HG03103 (cell line): ENCODE measurements at regions not wholly inside any gene's neighbourhood (a gene's known extent, or its start where the extent isn't known, plus 50 kb on each side); places are given as distances from the start of the nearest gene placed in this dataset.

ENCODE experiments used
- ATAC-seq: cut with Tn5 transposase; IDR thresholded peaks from one replicate; pipeline ENCODE4 v1.9.1; 2021; ENCODE audit warnings: low read depth; ENCODE audit not compliant: unreplicated experiment

DNA sequence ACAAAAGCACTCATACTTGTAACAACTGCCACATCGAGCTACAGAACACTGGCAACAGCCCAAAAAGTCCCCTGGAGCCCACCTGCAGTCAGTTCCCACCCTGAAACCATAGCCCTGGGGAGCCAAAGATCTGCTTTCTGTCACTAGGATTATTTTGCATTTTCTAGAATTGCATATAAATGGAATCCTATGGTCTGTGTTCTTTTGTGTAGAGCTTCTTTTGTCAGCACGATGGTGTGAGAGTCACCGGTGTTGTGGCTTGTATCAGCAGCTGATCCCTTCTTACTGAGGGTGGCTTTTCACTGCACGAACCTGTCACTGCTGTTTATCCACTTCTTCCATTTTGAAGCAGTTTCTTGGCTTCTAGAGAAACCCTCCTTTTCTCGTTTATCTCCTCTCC is 60.1 kb upstream of the PRR23E start:
- no peak for ATAC-seq

DNA sequence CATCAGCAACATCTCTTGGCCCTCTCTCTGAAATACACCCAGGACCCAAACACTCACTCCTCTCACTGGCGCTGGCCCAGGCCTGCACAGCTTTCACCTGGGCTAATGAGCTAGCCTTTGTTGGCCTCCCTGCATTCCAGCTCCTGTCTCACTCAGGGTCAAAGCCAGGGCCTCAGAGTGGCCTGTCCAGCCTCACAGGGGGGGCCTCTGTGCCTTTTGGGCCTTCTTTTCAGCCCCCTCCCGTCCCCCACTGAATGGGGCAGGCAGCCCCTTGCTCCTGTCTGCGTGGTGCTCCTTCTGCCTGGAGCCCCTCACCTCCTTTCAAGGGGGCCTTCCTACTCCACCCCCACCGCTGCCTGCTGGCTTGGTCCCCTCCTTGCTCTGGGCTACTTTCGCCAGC is 59.0 kb upstream of the PRR23E start:
- no peak for ATAC-seq

DNA sequence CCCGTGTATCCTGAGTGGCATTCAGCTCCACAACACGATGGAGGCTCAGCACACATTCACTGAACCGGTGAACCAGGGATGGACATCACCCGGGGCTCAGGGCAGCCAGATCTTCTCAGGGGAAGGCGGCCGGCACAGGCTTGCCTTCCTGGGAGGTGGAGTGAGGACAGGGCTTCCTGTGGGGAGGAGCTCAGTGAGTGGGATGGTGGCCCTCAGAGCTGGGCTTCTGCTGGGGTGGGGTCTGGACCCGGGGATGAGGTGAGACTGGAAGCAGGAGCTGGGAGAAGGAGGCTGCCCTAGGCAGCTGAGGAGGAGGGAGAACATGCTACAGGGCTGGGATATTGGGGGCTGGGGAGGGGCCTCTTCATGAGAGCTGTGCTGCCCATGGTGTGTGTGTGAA is 58.5 kb upstream of the PRR23E start:
- ATAC-seq, result no peak

DNA sequence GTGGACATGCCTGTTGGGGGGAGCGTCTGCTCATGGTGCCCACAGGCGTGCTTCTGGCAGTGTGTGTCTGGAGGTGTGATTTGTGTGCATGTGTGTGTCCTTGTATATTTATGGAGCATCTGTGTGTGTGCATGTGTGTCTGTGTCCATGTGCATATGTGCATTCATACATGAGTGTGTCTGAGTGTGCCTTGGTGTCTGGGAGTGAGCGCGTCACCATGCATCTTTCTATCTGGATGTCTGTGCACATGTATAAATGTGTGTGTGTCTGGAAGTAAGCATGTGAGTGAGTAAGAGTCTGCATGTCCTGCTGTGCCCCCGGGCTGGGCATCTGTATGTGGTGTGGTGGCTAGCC is 58.1 kb upstream of the PRR23E start:
- ATAC-seq, result no peak

DNA sequence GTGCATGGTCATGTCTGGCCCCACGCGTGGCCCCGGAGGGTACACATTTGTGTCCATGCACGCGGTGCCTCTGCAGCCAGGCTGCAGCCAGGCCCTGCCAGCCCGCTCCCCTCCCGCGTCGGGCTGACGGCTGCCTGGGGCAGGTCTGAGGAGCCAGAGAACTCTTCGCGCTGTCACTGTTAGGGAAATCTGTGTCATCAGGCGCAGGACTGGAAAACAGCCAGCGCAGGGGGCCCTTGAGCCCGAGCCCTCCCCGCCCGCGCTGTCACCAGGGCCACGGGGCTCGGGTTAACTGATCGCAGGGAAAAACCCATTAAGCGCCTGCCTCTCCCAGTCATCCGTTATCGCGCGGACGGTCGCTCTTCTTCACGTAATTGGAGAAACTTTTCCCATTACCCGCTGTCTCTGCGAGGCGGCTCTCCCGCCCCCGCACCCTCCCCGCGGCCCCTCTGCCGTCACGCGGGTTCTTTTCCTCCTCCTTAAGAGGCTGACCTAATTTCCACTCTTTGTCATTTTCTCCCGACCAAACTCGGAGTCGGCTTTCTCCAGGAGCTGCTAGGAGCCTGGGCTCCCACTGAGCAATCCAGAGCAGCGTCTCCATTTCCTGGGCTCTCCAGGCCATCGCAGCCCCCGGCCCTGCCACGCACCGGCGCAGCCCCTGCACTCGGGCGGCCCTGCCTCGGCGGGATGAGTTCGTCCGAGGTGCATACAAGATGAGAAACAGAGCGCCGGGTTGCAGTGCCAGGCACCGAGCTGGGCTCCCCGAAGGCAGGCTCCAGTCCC is 57.5 kb upstream of the PRR23E start:
- no peak for ATAC-seq

DNA sequence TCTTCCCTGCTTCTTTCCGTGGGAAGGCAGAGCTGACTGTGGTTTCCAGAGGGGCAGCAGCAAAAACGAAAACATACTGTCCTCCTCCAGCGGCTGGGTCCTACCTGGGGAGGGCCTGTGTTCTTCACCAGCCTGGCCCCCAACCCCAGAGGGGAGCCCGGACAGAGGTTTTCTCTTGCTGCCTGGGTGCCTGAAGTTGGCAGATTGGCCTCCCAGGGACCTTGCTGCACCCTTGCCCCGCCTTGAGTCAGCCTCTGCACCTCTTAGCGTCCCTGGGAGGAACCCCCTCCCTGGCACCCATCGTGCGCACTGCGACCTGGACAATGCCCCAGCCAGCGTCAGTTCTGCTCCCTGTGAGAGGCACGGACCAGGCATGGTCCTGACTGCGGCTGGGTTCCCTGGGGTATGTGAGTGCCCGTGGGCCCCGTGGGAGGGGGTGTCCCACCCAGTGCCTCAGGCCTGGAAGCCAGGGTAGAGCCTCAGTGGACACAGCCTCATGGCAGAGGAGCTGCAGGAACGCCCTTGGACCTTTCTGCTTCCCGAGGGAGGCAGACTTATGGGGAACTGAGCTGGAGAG is 56.8 kb upstream of the PRR23E start:
- ATAC-seq, result no peak

DNA sequence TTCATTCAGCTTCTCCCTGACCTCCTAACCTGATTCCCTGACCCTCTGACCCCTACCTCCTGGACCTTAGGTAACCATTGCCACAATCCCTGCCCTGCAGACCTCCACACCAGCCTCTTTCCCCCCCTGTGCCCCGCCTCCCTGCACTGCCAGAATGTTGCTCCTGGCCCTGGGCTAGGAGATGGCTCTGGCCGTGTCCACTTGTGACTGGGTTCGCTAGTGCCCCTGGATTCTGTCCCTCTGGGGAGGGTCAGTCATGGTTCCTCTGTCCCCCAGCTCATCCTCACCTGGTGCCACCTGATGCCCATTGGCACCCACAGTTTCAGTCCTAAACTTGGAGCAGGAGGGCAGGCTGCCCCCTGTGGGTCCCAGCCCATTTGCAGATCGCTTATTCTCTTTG is 56.2 kb upstream of the PRR23E start:
- ATAC-seq, result no peak

DNA sequence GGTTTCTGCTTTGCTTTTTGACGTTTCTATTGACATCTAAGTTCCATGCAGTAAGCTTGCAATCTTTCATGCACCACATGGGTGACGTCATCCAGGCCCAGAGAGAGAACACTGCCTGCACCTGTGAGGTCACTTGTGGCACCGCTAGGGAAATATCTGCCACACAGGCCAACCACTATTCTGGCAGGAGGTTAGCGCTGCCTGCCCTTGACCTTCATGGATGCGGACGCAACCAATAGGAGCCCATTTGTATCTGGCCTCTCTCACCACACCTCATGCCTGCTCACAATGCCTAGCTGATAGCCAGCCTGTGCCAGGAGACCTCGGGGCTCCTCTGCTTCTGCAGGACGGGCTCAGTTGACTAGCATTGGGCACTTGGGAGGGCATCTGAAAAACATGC is 55.8 kb upstream of the PRR23E start:
- no peak for ATAC-seq

DNA sequence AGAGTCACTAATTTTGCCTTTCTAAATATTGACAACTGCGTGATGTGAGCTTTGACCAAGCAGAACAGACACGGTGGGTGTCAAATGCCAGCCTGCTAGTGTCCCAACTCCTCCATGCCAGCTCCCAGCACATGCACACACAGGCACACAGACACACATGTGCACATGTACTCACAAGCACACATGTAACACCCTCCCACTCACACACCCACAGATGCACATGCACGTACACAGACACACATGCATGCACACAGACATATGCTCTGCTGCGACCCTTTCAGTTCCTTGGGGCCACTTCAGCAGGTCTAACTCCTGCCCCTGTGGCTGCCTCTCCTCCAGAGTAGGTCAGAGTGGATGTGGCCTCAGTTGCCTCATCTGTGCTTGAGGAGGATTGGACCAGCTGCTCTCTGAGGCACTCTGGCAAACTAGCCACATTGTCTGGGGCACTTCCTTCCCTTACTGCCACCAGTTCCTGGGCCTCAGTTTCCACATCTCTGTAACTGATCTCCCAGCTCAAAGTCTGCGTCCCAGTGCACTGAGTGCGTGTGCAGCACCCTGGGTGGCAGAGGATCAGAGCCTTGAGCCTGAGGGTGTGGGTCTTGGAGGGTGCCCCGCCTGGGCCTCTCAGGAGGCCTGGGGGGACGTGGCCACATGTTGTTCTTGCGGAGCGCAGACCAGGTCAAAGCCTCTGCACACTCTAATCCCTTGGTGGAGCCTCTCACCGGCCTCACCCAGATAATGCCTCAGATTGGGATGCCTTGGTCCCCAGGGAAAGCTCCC is 55.0 kb upstream of the PRR23E start:
- ATAC-seq, result no peak

DNA sequence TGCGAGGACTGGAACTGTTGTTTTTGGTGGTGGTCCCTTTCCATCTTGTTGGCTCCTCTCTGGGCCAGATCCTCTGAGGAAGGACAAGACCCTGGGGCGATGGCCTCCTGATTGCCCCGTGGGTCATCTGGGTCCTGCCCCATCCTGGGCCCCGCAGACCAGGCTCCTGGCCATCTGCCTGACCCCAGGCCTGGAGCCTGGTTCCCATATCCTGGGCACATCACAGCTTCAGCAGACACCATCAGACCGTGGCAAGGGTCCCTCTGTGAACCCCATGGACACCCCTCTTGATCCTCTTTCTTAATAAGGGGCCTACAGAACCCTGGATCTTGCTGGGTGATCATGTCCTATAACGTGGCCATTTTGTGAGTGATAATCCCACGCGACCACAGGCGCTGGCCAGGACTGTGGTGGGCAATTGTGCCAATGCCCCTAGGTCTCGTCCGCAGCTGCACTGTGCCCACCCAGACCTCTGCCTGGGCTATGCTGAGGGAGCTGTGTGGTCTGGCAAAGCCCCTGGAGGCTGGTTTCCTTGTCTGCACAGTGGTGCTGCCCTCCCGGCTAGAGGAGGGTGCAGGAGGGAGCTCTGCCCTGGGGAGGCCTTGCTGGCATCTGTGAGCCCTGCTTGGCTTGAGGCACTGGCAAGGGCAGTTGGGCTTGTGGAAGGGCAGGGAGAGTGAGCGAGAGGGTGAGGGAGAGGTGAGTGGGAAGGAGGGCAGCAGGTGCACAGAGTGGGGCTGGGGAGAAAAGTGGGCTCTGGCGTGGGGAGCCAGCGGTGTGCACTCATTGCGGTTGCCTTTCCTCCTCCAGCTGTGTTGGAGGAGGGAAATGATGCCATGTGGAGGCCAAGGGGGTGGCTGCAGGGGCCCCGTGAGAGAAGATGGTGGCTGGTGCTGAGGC is 53.1 kb upstream of the PRR23E start:
- no peak for ATAC-seq

DNA sequence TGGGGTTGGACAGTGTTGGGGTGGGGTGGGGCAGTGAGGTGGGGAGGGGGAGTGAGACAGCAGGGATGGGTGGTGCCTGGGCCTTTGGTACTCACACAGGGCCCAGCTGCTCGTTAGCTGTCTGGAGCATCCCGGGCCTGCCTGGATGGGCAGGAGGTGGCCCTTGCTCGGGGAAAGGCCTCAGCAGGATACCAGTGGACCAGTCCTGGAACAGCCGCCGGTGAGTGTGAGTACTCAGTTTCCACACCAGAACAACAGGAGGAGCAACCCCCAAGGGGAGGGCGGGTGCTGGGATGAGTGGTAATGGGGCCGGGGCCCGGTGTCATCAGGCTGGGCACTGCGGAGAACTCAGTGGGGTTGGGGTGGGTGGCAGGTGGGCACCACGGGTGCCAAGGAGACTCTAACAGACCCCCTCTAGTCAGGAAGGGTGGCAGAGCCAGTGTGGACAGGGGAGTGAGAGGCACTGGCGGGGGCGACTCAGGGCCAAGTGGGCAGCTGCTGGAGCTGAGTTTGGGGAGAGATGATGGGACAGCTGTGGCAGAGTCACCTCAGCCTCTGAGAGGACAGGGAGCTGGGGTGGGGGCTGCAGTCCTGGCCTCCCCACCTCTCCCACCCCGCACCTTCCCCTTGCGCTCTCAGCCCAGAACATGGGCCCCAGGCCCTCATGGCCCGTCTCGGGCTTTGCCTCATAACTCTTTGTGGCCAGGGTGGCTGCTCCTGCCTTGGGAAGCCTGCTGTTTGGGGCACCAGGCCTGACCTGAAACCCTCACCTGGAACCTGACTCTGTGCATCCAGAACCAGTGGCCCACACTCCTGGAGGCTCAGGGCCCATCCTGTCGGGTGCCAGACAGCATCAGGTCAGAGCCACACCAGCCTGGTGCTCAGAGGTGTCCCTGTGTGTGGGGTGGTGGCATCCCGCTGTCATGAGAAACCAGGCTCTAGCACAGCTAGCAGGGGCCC is 52.1 kb upstream of the PRR23E start:
- no peak for ATAC-seq

DNA sequence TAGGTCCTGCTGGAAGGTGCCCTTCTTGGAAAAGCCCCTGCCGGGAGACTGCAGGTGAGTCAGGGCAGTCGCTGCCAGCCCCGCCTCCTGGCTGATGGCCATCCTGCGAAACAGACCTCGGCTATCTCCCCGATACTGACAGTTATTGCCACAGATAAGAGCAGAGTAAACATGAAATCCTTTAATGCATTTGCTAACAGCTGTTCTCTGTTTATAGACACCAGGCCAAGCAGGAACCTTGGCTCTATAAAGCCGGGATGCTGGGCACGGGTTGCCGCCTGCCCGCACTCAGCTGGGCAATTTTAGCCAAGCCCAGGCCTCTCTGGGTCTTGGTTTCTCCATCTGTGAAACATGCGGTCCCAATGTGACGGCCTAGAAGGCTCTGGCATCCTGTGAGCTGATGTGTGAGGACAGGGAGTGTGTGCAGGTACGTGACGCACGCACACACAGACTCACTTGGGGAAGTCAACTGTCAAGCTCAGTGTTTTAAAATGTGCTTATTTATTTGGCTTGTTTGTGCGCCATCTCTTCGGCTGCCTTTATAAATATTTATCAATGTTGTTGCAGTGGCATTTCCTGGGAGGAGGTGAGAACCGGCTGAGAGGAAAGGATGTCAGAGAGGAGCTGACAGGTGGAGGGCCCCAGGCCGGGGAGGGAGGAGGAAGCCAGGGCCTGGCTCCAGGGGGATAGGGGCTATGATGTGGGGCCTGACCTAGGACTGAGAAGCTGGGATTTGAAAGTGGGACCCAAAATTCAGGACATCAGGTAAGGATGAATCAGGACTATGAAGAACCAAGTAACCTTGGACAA is 50.8 kb upstream of the PRR23E start:
- ATAC-seq, result no peak
